ENCODE measurements at regions not wholly inside any gene's neighbourhood (a gene's known extent, or its start where the extent isn't known, plus 50 kb on each side); places are given as distances from the start of the nearest gene placed in this dataset.

DNA sequence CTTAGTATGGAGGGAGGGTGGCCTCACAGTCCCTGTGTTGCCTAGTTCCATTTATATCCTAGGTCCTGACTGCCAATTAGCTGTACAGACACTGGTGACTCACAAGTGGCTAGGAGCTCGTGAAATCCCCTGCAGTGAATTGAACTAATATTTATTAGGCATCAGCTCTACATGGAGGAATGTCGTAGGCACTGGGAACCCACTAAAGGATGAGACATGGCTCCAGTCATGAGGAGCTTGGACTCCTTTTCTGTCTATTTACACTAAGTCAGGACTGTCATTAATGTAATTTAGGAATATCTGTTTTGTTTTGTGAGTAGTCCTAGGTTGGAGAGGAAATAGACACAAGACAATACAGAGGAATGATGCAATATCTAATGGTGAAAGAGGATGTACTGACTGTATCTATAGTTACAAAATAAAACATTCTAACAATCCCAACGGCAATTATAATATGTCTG lies 67.7 kb downstream of the MID1IP1 start:
- Histone ChIP-seq H3K27me3 (ENCODE audit: low read length) (no peaks in the 10 kb centered on the region), H3K9me2 (replicated peaks; ENCODE audit: insufficient read depth, low read length) (no peaks in the 10 kb centered on the region), H2AFZ (ENCODE audit: low read length) (no peak overlapping the region), H3K36me3 (ENCODE audit: insufficient read depth, low read length) (no peaks in the 10 kb centered on the region), H3K9me3 (ENCODE audit: low read length) (no peaks in the 10 kb centered on the region), H4K20me1 (ENCODE audit: insufficient read depth, low read depth, low read length) (no peaks in the 10 kb centered on the region), H3K27ac (ENCODE audit: low read length) (no peak overlapping the region), H3K9ac (ENCODE audit: low read length) (no peak overlapping the region), H3K4me2 (ENCODE audit: low read depth, low read length, poor library complexity, severe bottlenecking) (no peak overlapping the region), H3K4me3 (ENCODE audit: low read length) (no peak overlapping the region), H3K4me1 (ENCODE audit: low read length) (no peaks in the 10 kb centered on the region), H3K79me2 (ENCODE audit: low read length) (no peaks in the 10 kb centered on the region)
- DNase-seq: no peak

DNA sequence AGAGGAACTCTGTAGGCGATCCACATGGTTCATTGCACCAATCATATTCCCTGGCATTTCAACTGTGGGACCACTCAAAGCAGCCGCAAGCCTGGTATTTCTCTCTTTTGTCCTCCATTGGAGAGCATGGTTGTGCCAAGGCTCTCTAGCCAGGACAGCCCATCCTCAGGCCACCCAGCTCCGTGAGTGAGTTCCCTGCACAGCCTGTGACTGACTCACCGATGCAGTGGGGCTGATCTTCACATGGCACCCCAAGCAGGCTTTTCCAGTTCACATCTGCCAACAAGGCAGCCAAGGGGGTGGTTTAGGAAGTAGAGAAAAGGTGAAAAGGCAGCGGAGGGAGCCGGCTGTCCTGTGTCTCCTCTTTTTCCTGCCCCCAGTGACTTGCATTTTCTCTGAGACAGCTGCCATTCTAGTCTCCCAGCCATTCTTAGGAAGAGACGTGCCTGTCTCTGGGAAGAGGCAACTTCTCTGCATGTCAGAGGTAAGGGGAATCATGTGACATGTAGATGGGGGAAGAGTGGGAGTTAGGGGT lies 69.2 kb downstream of the MID1IP1 start:
- Histone ChIP-seq H3K9me2 (replicated peaks; ENCODE audit: insufficient read depth, low read length) (no peaks in the 10 kb centered on the region), H3K36me3 (ENCODE audit: insufficient read depth, low read length) (no peaks in the 10 kb centered on the region), H3K4me3 (ENCODE audit: low read length) (no peak overlapping the region), H3K27ac (ENCODE audit: low read length) (no peak overlapping the region), H3K9me3 (ENCODE audit: low read length) (no peaks in the 10 kb centered on the region), H3K79me2 (ENCODE audit: low read length) (no peaks in the 10 kb centered on the region), H3K27me3 (ENCODE audit: low read length) (no peaks in the 10 kb centered on the region), H3K4me1 (ENCODE audit: low read length) (no peaks in the 10 kb centered on the region), H4K20me1 (ENCODE audit: insufficient read depth, low read depth, low read length) (no peaks in the 10 kb centered on the region), H2AFZ (ENCODE audit: low read length) (no peak overlapping the region), H3K9ac (ENCODE audit: low read length) (no peak overlapping the region), H3K4me2 (ENCODE audit: low read depth, low read length, poor library complexity, severe bottlenecking) (no peak overlapping the region)
- DNase-seq: no peak

DNA sequence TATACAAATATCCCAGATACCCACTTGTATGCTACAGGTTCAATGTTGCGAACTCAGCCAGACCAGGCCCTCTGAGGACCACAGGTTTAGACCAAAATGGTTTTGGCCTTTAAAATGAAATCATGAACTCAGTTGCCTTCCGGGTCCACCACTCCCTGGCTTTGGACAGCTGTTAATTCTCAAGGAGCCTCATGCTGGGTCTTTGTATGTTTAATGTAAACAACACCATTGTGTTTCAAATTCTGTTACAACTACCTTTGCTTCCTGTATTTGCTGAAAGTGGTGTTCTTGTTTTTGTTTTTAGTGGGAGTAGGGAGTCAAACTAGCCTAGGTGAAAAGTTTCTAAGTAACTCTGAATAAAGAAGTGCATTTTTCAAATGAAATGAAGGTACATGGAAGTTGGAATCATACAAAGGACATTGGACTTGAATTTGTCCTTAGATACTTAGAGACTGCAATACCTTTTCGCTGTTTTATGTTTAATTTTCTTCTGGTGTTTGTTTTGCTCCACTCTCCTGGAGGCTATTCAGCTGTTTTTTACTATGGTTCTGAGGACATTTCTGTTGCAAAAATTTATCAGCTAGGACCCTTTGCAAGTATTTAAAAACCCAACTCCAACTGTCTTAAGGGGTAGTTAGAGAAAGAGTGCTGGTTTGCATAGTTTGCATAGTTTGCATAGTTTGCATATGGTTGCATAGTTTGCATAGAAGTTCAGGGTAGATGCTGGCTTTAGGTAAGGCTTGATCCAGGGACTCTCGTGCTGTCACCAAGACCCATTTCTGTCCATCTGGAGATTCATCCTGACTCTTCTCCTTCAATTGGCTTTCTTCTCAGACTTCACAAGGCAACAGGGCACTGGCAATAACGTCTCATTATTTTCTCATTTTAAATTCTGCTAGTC lies 70.1 kb downstream of the MID1IP1 start:
- H3K4me3 ChIP-seq (ENCODE audit: low read length): no peak overlapping the region

GRCh38 chrX:38877366-38877765 lies 76.1 kb downstream of the MID1IP1 start:
- no peaks in the 10 kb centered on the region for H3K9me3 ChIP-seq (ENCODE audit: low read length)
- H3K36me3 ChIP-seq (ENCODE audit: insufficient read depth, low read length): no peaks in the 10 kb centered on the region
- no peak for DNase-seq
- no peak overlapping the region for H2AFZ ChIP-seq (ENCODE audit: low read length)
- H3K9me2 ChIP-seq (replicated peaks; ENCODE audit: insufficient read depth, low read length): no peaks in the 10 kb centered on the region
- no peak overlapping the region for H3K27ac ChIP-seq (ENCODE audit: low read length)
- H4K20me1 ChIP-seq (ENCODE audit: insufficient read depth, low read depth, low read length): no peaks in the 10 kb centered on the region
- H3K4me2 ChIP-seq (ENCODE audit: low read depth, low read length, poor library complexity, severe bottlenecking): no peak overlapping the region
- H3K4me1 ChIP-seq (ENCODE audit: low read length): no peaks in the 10 kb centered on the region
- H3K4me3 ChIP-seq (ENCODE audit: low read length): no peak overlapping the region
- H3K27me3 ChIP-seq (ENCODE audit: low read length): no peaks in the 10 kb centered on the region
- H3K9ac ChIP-seq (ENCODE audit: low read length): no peak overlapping the region
- no peaks in the 10 kb centered on the region for H3K79me2 ChIP-seq (ENCODE audit: low read length)

More for the DNA sequence above, 70.1 kb downstream of the MID1IP1 start:
- Histone ChIP-seq H3K9ac (ENCODE audit: low read length) (no peak overlapping the region), H3K9me3 (ENCODE audit: low read length) (no peaks in the 10 kb centered on the region), H3K4me2 (ENCODE audit: low read depth, low read length, poor library complexity, severe bottlenecking) (no peak overlapping the region), H3K27me3 (ENCODE audit: low read length) (no peaks in the 10 kb centered on the region), H3K27ac (ENCODE audit: low read length) (no peak overlapping the region), H3K9me2 (replicated peaks; ENCODE audit: insufficient read depth, low read length) (no peaks in the 10 kb centered on the region), H3K4me1 (ENCODE audit: low read length) (no peaks in the 10 kb centered on the region), H4K20me1 (ENCODE audit: insufficient read depth, low read depth, low read length) (no peaks in the 10 kb centered on the region), H2AFZ (ENCODE audit: low read length) (no peak overlapping the region), H3K79me2 (ENCODE audit: low read length) (no peaks in the 10 kb centered on the region), H3K36me3 (ENCODE audit: insufficient read depth, low read length) (no peaks in the 10 kb centered on the region)
- no peak for DNase-seq

DNA sequence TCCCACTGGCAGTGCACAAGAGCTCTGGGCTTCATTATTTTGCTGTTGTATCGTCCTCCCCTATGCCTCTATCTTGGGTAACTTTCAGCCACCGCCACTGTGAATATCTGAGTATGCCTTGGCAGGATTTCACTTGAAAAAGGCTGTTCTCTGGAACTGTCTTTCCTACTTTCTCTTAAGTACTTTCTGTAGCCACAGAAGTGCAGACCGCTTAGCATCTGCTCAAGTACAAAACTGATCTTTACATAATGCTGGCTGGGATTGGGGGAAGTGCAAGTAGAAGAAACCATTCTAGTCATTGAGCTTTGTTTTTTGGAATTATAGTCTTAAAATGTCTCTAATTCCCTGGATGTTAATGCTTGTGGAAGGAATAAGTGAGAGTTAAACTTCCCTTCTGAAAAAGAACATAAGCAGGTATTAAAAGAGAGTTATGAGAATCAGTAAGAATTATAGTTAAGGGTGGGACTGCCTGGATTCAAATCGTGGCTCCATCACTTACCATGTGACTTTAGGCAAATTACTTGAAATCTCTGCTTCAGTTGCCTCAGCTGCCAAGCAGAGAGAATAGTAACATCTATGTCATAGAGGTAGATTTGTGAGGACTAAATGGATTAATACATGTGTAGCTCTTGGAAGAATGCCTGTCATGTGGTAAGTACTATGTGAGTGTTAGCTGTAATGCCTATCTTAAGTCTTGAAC lies 77.5 kb downstream of the MID1IP1 start:
- H3K27ac ChIP-seq (ENCODE audit: low read length): no peak overlapping the region

GRCh38 chrX:38879631-38880220 lies 78.5 kb downstream of the MID1IP1 start:
- H3K9ac ChIP-seq (ENCODE audit: low read length): no peak overlapping the region
- H3K9me3 ChIP-seq (ENCODE audit: low read length): no peaks in the 10 kb centered on the region
- H3K9me2 ChIP-seq (replicated peaks; ENCODE audit: insufficient read depth, low read length): no peaks in the 10 kb centered on the region
- H3K36me3 ChIP-seq (ENCODE audit: insufficient read depth, low read length): no peaks in the 10 kb centered on the region
- DNase-seq: no peak
- H3K79me2 ChIP-seq (ENCODE audit: low read length): no peaks in the 10 kb centered on the region
- H2AFZ ChIP-seq (ENCODE audit: low read length): no peak overlapping the region
- H3K4me2 ChIP-seq (ENCODE audit: low read depth, low read length, poor library complexity, severe bottlenecking): no peak overlapping the region
- no peak overlapping the region for H3K4me3 ChIP-seq (ENCODE audit: low read length)
- H3K27ac ChIP-seq (ENCODE audit: low read length): no peak overlapping the region
- no peaks in the 10 kb centered on the region for H4K20me1 ChIP-seq (ENCODE audit: insufficient read depth, low read depth, low read length)
- no peaks in the 10 kb centered on the region for H3K4me1 ChIP-seq (ENCODE audit: low read length)
- no peaks in the 10 kb centered on the region for H3K27me3 ChIP-seq (ENCODE audit: low read length)

More for the DNA sequence above, 77.5 kb downstream of the MID1IP1 start:
- DNase-seq: no peak
- no peak overlapping the region for H3K4me3 ChIP-seq (ENCODE audit: low read length)
- no peak overlapping the region for H3K9ac ChIP-seq (ENCODE audit: low read length)
- no peaks in the 10 kb centered on the region for H3K27me3 ChIP-seq (ENCODE audit: low read length)
- H3K9me3 ChIP-seq (ENCODE audit: low read length): no peaks in the 10 kb centered on the region
- H4K20me1 ChIP-seq (ENCODE audit: insufficient read depth, low read depth, low read length): no peaks in the 10 kb centered on the region
- no peak overlapping the region for H3K4me2 ChIP-seq (ENCODE audit: low read depth, low read length, poor library complexity, severe bottlenecking)
- no peaks in the 10 kb centered on the region for H3K9me2 ChIP-seq (replicated peaks; ENCODE audit: insufficient read depth, low read length)
- H3K36me3 ChIP-seq (ENCODE audit: insufficient read depth, low read length): no peaks in the 10 kb centered on the region
- no peaks in the 10 kb centered on the region for H3K4me1 ChIP-seq (ENCODE audit: low read length)
- H3K79me2 ChIP-seq (ENCODE audit: low read length): no peaks in the 10 kb centered on the region
- H2AFZ ChIP-seq (ENCODE audit: low read length): no peak overlapping the region

DNA sequence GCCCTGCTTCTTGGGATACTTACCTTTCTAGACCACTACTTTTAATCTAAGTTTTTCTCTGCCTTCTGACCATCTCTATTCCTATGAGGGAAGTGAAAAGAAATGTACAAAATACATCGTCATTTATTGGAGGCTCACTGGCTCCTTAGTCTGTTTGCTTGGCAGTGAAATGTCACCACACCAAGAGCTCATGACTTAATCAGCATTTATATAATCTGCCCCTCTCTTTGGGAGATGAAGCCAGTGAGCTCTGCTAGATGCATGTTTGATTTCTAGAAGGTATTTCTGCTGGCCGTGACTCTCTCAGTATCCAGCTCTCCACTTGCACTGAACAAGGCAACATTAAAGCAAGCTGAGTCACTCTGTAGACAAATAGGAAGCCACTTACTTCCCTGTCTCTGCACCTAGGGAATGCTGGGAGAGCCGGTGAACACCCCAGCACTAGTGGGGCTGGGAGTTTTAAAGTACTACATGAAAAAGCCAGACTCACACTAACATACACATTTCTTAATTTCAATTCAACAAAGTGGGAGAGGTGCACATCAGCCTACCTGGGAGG lies 79.1 kb downstream of the MID1IP1 start:
- Histone ChIP-seq H4K20me1 (ENCODE audit: insufficient read depth, low read depth, low read length) (no peaks in the 10 kb centered on the region), H3K27ac (ENCODE audit: low read length) (no peak overlapping the region), H2AFZ (ENCODE audit: low read length) (no peak overlapping the region), H3K27me3 (ENCODE audit: low read length) (no peaks in the 10 kb centered on the region), H3K4me2 (ENCODE audit: low read depth, low read length, poor library complexity, severe bottlenecking) (no peak overlapping the region), H3K36me3 (ENCODE audit: insufficient read depth, low read length) (no peaks in the 10 kb centered on the region), H3K79me2 (ENCODE audit: low read length) (no peaks in the 10 kb centered on the region), H3K9me3 (ENCODE audit: low read length) (no peaks in the 10 kb centered on the region), H3K4me1 (ENCODE audit: low read length) (no peaks in the 10 kb centered on the region), H3K4me3 (ENCODE audit: low read length) (no peak overlapping the region), H3K9ac (ENCODE audit: low read length) (no peak overlapping the region), H3K9me2 (replicated peaks; ENCODE audit: insufficient read depth, low read length) (no peaks in the 10 kb centered on the region)
- DNase-seq: no peak

DNA sequence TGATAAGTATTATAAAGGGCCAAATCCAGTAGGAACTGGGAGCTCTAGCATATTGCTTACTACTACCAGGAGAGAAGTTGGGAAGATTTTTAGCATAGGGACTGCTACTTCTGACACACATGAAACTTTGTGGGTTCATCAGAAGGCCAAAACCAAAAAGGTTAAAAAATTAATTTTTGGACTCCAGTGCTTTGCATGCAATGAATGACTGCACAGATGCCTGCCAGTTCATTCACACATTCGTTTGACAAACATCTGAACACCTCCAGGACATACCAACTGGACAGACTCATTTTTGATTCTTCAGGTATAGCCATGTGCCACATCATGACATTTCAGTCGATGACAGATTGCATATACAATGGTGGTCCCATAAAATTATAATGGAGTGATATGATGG lies 79.8 kb downstream of the MID1IP1 start:
- Histone ChIP-seq H3K79me2 (ENCODE audit: low read length) (no peaks in the 10 kb centered on the region), H3K4me1 (ENCODE audit: low read length) (no peaks in the 10 kb centered on the region), H3K9ac (ENCODE audit: low read length) (no peak overlapping the region), H4K20me1 (ENCODE audit: insufficient read depth, low read depth, low read length) (no peaks in the 10 kb centered on the region), H2AFZ (ENCODE audit: low read length) (no peak overlapping the region), H3K27ac (ENCODE audit: low read length) (no peak overlapping the region), H3K4me2 (ENCODE audit: low read depth, low read length, poor library complexity, severe bottlenecking) (no peak overlapping the region), H3K9me2 (replicated peaks; ENCODE audit: insufficient read depth, low read length) (no peaks in the 10 kb centered on the region), H3K4me3 (ENCODE audit: low read length) (no peak overlapping the region), H3K36me3 (ENCODE audit: insufficient read depth, low read length) (no peaks in the 10 kb centered on the region), H3K9me3 (ENCODE audit: low read length) (no peaks in the 10 kb centered on the region), H3K27me3 (ENCODE audit: low read length) (no peaks in the 10 kb centered on the region)
- DNase-seq: no peak

All from Karpas-422 (cell line).